Lung (tissue), 11 donors: ENCODE measurements at regions not wholly inside any gene's neighbourhood (a gene's known extent, or its start where the extent isn't known, plus 50 kb on each side); places are given as distances from the start of the nearest gene placed in this dataset.

ENCODE experiments used
- ATAC-seq: fragments of 200-7000 bp; cut with Tn5 transposase; one replicate; pipeline ENCODE4 v1.9.1; 2020; ENCODE audit warnings: moderate number of reproducible peaks; ENCODE audit not compliant: insufficient read depth, low FRiP score
- DNase-seq, 3 donors: peaks; one replicate each; pipeline ENCODE4 v3.0.0-alpha.2; 2013 to 2017
- H3K27ac ChIP-seq, 2 donors: one replicate each; pipeline ENCODE4 v1.5.1; 2013; ENCODE audit warnings: mild to moderate bottlenecking in 2 of 2, moderate library complexity in 2 of 2, control low read depth in 1 of 2, inconsistent platforms in 1 of 2, low read depth in 1 of 2, low read length in 1 of 2
- H3K27me3 ChIP-seq, 3 donors: one replicate each; pipeline ENCODE4 v1.5.1; 2013; ENCODE audit warnings: low read length in 2 of 3; ENCODE audit not compliant: control insufficient read depth in 3 of 3, insufficient read depth in 3 of 3
- H3K36me3 ChIP-seq, 4 donors: one replicate each; pipeline ENCODE4 v1.5.1; 2013; ENCODE audit warnings: low read length in 4 of 4, mild to moderate bottlenecking in 1 of 4, moderate library complexity in 1 of 4; ENCODE audit not compliant: control insufficient read depth in 4 of 4, insufficient read depth in 4 of 4
- H3K4me1 ChIP-seq, 5 donors: one replicate each; pipeline ENCODE4 v1.5.1; 2013; ENCODE audit warnings: low read length in 5 of 5, mild to moderate bottlenecking in 2 of 5, moderate library complexity in 1 of 5; ENCODE audit not compliant: control insufficient read depth in 5 of 5, insufficient read depth in 5 of 5
- H3K4me3 ChIP-seq: one replicate; pipeline ENCODE4 v1.5.1; 2013; ENCODE audit warnings: mild to moderate bottlenecking, control low read depth, moderate library complexity
- H3K9ac ChIP-seq, 2 donors: one replicate each; pipeline ENCODE4 v1.5.1; 2013; ENCODE audit warnings: low read length in 2 of 2, control low read depth in 1 of 2; ENCODE audit not compliant: insufficient read depth in 1 of 2
- H3K9me3 ChIP-seq, 4 donors: one replicate each; pipeline ENCODE4 v1.5.1; 2013; ENCODE audit warnings: low read length in 3 of 4, mild to moderate bottlenecking in 1 of 4, moderate library complexity in 1 of 4; ENCODE audit not compliant: control insufficient read depth in 4 of 4, insufficient read depth in 3 of 4
- CTCF ChIP-seq: IDR thresholded peaks from 2 replicates; pipeline ENCODE4 v1.5.1; 2012; ENCODE audit warnings: mild to moderate bottlenecking; ENCODE audit errors: control extremely low read depth, extremely low read depth
- WGBS, 2 donors: extraction: QIAGEN DNeasy Blood & Tissue Kit; methylation state at CpG; one replicate each; pipeline ENCODE4 v1.1.7; 2013; 5-methylcytosine and 5-hydroxymethylcytosine counted together
- donor health status: control.
- donor health status: control.
- donor health status: Bipolar disorder and iron deficiency.
- donor health status: healthy.
- donor health status: DM: yes; HTN: yes; CAD: no.

DNA sequence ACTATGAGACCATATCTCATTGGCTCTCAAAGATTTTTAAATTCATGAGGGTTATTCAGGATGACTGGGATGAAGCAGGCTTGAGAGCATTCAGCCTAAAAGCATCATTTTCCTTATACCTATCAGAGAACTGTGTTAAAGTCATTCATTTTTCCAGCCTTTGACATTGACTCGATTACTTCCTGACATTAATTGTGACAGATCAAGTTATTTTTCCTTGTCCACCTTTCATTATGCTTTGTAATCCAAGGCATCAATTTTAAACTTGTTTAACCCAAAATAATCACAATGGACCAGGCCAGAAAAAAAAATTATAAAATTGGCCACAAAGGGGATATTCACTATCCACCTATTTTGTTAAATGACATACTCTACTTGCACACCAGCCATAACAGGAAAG is 1606.8 kb upstream of the PIK3C3 start:
- H3K9ac ChIP-seq: no peak overlapping the region
- no peaks in the 10 kb centered on the region for H3K9me3 ChIP-seq
- no peaks in the 10 kb centered on the region for H3K36me3 ChIP-seq
- no peak overlapping the region for H3K27ac ChIP-seq
- no peak overlapping the region for H3K4me3 ChIP-seq
- no peak for TF ChIP-seq CTCF
- WGBS, 2 donors: 74 to 79% methylated on average over 1 of the region's 1 CpG
- no peak for DNase-seq
- H3K27me3 ChIP-seq: no peaks in the 10 kb centered on the region
- ATAC-seq: no peak
- no peaks in the 10 kb centered on the region for H3K4me1 ChIP-seq

DNA sequence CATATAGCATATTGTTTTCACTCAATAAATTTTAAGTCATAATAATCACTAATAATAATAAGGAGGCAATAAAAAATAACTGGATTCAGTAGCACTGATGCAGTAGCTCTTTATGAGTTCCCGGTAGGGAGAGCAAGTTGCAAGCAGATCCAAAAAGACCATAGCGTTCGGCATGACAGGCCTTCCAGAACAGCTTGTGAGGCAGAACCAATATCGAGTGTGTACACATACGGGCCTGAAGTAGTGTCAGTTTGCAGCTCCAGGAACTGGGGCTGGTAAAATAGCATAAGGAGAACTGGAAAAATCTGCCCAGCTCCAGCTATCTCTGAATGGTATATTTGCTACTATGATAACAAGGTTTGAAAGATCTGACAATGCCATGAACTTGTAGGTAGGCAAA is 1607.8 kb upstream of the PIK3C3 start:
- WGBS, 2 donors: 91 to 94% methylated on average over 5 of the region's 5 CpGs

GRCh38 chr18:40346146-40346545 is 1608.9 kb upstream of the PIK3C3 start:
- Histone ChIP-seq H3K4me3 (no peak overlapping the region), H3K27me3 (no peaks in the 10 kb centered on the region), H3K36me3 (no peaks in the 10 kb centered on the region), H3K27ac (no peak overlapping the region), H3K9me3 (no peaks in the 10 kb centered on the region), H3K4me1 (no peaks in the 10 kb centered on the region), H3K9ac (no peak overlapping the region)
- ATAC-seq (no peak), DNase-seq (no peak)
- no peak for TF ChIP-seq CTCF

More for the DNA sequence above, 1607.8 kb upstream of the PIK3C3 start:
- Histone ChIP-seq H3K9ac (no peak overlapping the region), H3K4me3 (no peak overlapping the region), H3K27me3 (no peaks in the 10 kb centered on the region), H3K9me3 (no peaks in the 10 kb centered on the region), H3K4me1 (no peaks in the 10 kb centered on the region), H3K27ac (no peak overlapping the region), H3K36me3 (no peaks in the 10 kb centered on the region)
- DNase-seq: no peak
- no peak for ATAC-seq
- no peak for TF ChIP-seq CTCF

- Histone ChIP-seq H3K9ac (no peak overlapping the region), H3K4me1 (no peaks in the 10 kb centered on the region), H3K27ac (no peak overlapping the region), H3K4me3 (no peak overlapping the region), H3K36me3 (no peaks in the 10 kb centered on the region), H3K9me3 (no peaks in the 10 kb centered on the region), H3K27me3 (no peaks in the 10 kb centered on the region)
- ATAC-seq (no peak), DNase-seq (no peak)
- WGBS, 2 donors: 75 to 87% methylated on average over 3 of the region's 3 CpGs
- no peak for TF ChIP-seq CTCF
These were observed 1613.3 kb upstream of the PIK3C3 start for GRCh38 chr18:40341701-40342100.
